Astrocyte of the cerebellum (primary cell): ENCODE measurements at regions not wholly inside any gene's neighbourhood (a gene's known extent, or its start where the extent isn't known, plus 50 kb on each side); places are given as distances from the start of the nearest gene placed in this dataset.

Experiments used
- DNase-seq: peaks from one replicate; pipeline ENCODE4 v3.0.0-alpha.2; 2011; ENCODE audit warnings: low read depth
- H3K4me3 ChIP-seq: 2 replicates; pipeline ENCODE4 v1.5.1; 2011; ENCODE audit warnings: mild to moderate bottlenecking, low read depth, low read length, moderate library complexity
- CTCF ChIP-seq: IDR thresholded peaks from 2 replicates; pipeline ENCODE4 v1.5.1; 2012; ENCODE audit warnings: low read length, low read depth, moderate library complexity, mild to moderate bottlenecking; ENCODE audit errors: missing control alignments
- in situ Hi-C: cut with HindIII; loops from 2 replicates; pipeline ENCODE4 v1.10.0; 2017; ENCODE audit warnings: low sequenced_read_pairs

DNA sequence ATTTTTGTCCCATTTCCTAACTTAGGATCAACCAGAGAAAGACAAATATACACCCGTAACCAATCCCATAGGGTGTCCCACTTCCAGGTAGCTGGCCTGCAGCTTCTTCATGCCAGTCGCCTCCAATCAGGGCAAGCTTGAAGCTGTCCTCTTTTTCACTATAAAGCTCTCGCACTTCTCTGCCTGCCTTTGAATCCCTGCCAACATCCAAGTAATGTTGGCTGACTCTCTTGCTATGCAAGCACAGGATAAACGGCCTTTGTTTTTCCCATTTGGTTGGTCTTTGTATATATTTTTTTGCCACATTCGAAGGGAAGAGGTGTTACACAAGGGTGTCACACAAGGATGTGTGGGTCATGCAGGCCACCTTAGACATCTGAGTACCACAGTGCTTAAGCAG lies 388.8 kb downstream of the CBLN2 start:
- no peak for TF ChIP-seq CTCF
- in situ Hi-C loops, result no loop called here
- H3K4me3 ChIP-seq, result no peak overlapping the region
- peak; percentile 15 for DNase-seq

DNA sequence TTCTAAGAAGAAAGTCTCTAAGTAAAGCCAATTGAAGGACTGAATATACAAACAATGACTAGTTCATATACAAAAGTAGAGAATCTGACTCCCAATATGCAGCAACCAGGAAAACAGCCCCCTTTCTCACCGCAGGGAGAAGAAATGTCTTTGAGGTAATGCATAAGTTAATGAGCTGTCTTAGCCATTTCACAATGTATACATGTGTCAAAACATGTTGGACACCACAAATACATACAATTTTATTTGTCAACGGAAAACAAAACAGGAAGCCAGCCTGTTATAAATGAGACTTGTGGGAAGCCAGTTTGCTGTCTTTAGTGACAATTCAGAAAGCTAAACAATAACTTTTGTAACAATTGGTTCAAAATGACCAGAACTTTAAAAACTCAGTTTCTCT lies 389.2 kb downstream of the CBLN2 start:
- in situ Hi-C loops, result no loop called here
- DNase-seq, result no peak
- no peak for TF ChIP-seq CTCF
- no peak overlapping the region for H3K4me3 ChIP-seq

DNA sequence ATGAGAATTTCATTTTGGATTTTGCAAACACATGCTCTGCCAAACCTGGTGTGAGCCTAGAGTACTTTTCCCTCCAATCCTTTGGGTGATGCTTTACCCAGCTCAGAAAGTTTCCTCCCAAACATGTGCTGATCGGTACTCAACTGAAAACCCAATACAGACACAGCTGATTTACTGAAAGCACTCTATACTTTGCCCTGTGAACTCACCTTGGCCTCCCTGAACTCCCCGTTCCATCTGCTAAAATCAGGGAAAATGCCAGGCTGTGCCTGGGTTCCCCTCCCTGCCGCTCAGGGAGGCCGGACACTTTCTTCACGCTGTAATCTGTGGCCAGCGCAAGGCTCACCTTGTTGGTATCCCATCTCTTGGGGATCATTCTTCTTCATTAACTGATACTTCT lies 391.2 kb downstream of the CBLN2 start:
- in situ Hi-C loops, result no loop called here
- no peak for TF ChIP-seq CTCF
- no peak for DNase-seq

GRCh38 chr18:72147830-72148229 lies 396.3 kb downstream of the CBLN2 start:
- no peak for DNase-seq
- in situ Hi-C loops, result no loop called here
- TF ChIP-seq CTCF, result no peak
- no peak overlapping the region for H3K4me3 ChIP-seq

More for the DNA sequence above, 391.2 kb downstream of the CBLN2 start:
- H3K4me3 ChIP-seq, result no peak overlapping the region

GRCh38 chr18:72140007-72140406 lies 404.1 kb downstream of the CBLN2 start:
- H3K4me3 ChIP-seq, result no peak overlapping the region
- in situ Hi-C loops, result no loop called here
- DNase-seq, result no peak
- TF ChIP-seq CTCF, result no peak

DNA sequence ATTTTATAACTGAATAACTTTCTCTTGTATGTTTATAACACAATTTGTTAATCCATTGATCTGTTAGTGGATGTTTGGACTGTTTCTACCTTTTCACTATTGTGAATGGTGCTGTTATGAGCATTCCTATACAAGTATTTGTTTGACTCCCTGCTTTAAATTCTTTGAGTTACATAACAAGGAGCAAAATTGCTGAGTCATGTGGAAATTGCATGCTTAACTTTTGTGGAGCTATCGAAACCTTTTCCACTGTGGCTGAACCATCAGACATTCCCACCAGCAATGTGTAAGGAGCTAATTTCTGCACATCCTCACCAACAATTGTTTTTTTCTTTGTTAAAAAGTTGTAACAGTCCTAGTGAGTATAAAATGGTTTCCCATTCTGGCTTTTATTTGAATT lies 415.5 kb downstream of the CBLN2 start:
- DNase-seq, result no peak
- in situ Hi-C loops, result no loop called here
- no peak for TF ChIP-seq CTCF
- no peak overlapping the region for H3K4me3 ChIP-seq

- TF ChIP-seq CTCF, result no peak
- H3K4me3 ChIP-seq, result no peak overlapping the region
- DNase-seq, result no peak
- in situ Hi-C loops, result no loop called here
Measured at GRCh38 chr18:72122103-72122502, 422.0 kb downstream of the CBLN2 start.
